ENCODE measurements at regions not wholly inside any gene's neighbourhood (a gene's known extent, or its start where the extent isn't known, plus 50 kb on each side); places are given as distances from the start of the nearest gene placed in this dataset.

DNA sequence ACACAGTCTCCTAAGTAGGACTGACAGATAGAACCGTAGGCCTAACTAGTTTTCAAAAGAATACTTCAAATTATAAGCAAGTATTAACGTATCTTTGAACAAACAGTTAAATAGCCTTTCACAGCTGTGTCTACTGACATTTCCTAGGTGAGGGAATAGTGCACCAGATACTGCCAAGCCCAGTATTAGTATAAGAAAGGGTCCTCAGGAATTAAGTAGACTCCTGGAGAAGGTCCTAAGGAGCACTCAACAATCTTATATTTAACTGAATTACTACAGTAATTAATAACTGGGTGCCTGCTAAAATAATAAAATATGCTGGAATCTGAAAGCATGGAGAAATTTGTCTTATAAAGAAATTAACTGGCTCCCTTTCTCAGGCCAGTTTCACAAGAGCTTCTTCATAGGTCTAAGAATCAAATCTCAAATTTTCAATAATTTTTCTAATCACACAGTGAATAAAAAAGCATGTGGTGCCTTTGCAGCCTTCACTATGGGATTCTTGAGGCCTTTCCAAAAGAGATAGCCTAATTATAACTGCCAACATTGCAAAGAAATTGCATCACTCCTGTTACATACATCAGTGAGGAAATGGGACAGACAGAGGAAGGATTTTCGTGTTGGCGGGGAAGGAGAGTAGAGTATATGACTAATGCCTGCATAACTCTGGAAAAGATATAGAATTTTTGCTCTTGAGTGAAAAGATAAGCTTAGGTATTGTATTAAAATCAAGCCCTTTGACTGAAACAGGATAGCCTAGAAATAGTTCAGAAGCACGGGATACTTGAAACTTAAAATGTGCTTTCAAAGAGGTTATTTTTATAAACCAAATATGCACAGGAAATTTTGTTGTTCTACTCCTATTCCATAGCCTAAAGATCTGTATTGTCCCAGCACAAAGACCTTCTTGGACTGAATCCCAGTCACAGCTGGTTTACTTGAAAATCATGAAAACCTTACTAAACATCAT lies 228.6 kb upstream of the STK17B start:
- TF ChIP-seq CTCF (IDR thresholded peaks at IDR 0.05; ENCODE audit: unreplicated experiment): no peak
- Mint-ChIP-seq H3K36me3 (ENCODE audit: low read depth, unreplicated experiment) (no peaks in the 10 kb centered on the region), H3K9me3 (ENCODE audit: unreplicated experiment) (no peaks in the 10 kb centered on the region), H3K4me3 (ENCODE audit: unreplicated experiment) (no peak overlapping the region), H3K27me3 (ENCODE audit: unreplicated experiment) (no peaks in the 10 kb centered on the region), H3K27ac (ENCODE audit: unreplicated experiment) (peak overlapping the region; percentile 61), H3K4me1 (ENCODE audit: unreplicated experiment) (peaks cover 36% of the 10 kb centered on the region)
- DNase-seq (ENCODE audit: low spot score): no peak

DNA sequence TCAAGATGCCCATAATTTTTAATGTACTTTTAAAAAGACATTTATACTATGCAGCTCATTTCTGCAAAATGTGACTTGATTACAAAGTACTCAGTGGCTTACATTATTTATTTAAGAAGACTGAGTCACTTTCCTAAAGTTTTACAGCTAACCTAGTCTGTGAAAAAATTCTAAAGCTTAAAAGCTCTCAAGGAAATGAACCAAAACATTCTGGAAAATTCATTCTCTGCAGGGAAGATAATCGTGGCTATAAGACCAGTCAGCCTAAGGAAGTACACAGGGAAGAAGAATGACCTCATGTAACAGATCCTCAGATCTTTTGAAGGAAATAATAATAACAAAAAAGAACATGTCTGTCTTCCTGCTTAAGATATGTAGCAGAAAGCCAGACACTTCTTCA lies 232.1 kb upstream of the STK17B start:
- Mint-ChIP-seq H3K4me1 (ENCODE audit: unreplicated experiment) (peaks cover 26% of the 10 kb centered on the region), H3K27me3 (ENCODE audit: unreplicated experiment) (no peaks in the 10 kb centered on the region), H3K9me3 (ENCODE audit: unreplicated experiment) (no peaks in the 10 kb centered on the region), H3K36me3 (ENCODE audit: low read depth, unreplicated experiment) (no peaks in the 10 kb centered on the region), H3K27ac (ENCODE audit: unreplicated experiment) (peak overlapping the region; percentile 23), H3K4me3 (ENCODE audit: unreplicated experiment) (no peak overlapping the region)
- TF ChIP-seq CTCF (IDR thresholded peaks at IDR 0.05; ENCODE audit: unreplicated experiment): no peak
- DNase-seq (ENCODE audit: low spot score): no peak

GRCh38 chr2:196404276-196404675 lies 232.9 kb upstream of the STK17B start:
- no peaks in the 10 kb centered on the region for H3K9me3 Mint-ChIP-seq (ENCODE audit: unreplicated experiment)
- no peak for DNase-seq (ENCODE audit: low spot score)
- no peak for TF ChIP-seq CTCF (IDR thresholded peaks at IDR 0.05; ENCODE audit: unreplicated experiment)
- H3K4me3 Mint-ChIP-seq (ENCODE audit: unreplicated experiment): no peak overlapping the region
- H3K36me3 Mint-ChIP-seq (ENCODE audit: low read depth, unreplicated experiment): no peaks in the 10 kb centered on the region
- no peaks in the 10 kb centered on the region for H3K27me3 Mint-ChIP-seq (ENCODE audit: unreplicated experiment)
- H3K4me1 Mint-ChIP-seq (ENCODE audit: unreplicated experiment): peaks cover 30% of the 10 kb centered on the region
- H3K27ac Mint-ChIP-seq (ENCODE audit: unreplicated experiment): no peak overlapping the region

- DNase-seq (ENCODE audit: low spot score): no peak
- Mint-ChIP-seq H3K4me1 (ENCODE audit: unreplicated experiment) (peaks cover 21% of the 10 kb centered on the region), H3K36me3 (ENCODE audit: low read depth, unreplicated experiment) (no peaks in the 10 kb centered on the region), H3K27me3 (ENCODE audit: unreplicated experiment) (no peaks in the 10 kb centered on the region), H3K9me3 (ENCODE audit: unreplicated experiment) (no peaks in the 10 kb centered on the region), H3K27ac (ENCODE audit: unreplicated experiment) (no peak overlapping the region), H3K4me3 (ENCODE audit: unreplicated experiment) (no peak overlapping the region)
- TF ChIP-seq CTCF (IDR thresholded peaks at IDR 0.05; ENCODE audit: unreplicated experiment): no peak
Observed at GRCh38 chr2:196407675-196408264, 231.7 kb upstream of the CCDC150 start.

- no peak for DNase-seq (ENCODE audit: low spot score)
- H3K4me1 Mint-ChIP-seq (ENCODE audit: unreplicated experiment): peaks cover 15% of the 10 kb centered on the region
- no peaks in the 10 kb centered on the region for H3K9me3 Mint-ChIP-seq (ENCODE audit: unreplicated experiment)
- no peak overlapping the region for H3K4me3 Mint-ChIP-seq (ENCODE audit: unreplicated experiment)
- no peaks in the 10 kb centered on the region for H3K36me3 Mint-ChIP-seq (ENCODE audit: low read depth, unreplicated experiment)
- no peak overlapping the region for H3K27ac Mint-ChIP-seq (ENCODE audit: unreplicated experiment)
- H3K27me3 Mint-ChIP-seq (ENCODE audit: unreplicated experiment): no peaks in the 10 kb centered on the region
- TF ChIP-seq CTCF (IDR thresholded peaks at IDR 0.05; ENCODE audit: unreplicated experiment): no peak
Observed at GRCh38 chr2:196409376-196409775, 230.1 kb upstream of the CCDC150 start.

Data from endothelial cell (in vitro differentiated cells).